HEK293T (cell line): ENCODE measurements at regions not wholly inside any gene's neighbourhood (a gene's known extent, or its start where the extent isn't known, plus 50 kb on each side); places are given as distances from the start of the nearest gene placed in this dataset.

Experiments
- BHLHE40 ChIP-seq: fragments of 450-650 bp; IDR thresholded peaks from 2 replicates; pipeline ENCODE4 v1.6.1; 2016; ENCODE audit warnings: mild to moderate bottlenecking, moderate library complexity, borderline replicate concordance
- NFRKB ChIP-seq: fragments of 450-650 bp; IDR thresholded peaks from 2 replicates; pipeline ENCODE4 v1.6.1; 2016; ENCODE audit warnings: mild to moderate bottlenecking, moderate library complexity
- SP1 ChIP-seq: fragments of 450-650 bp; IDR thresholded peaks from 2 replicates; pipeline ENCODE4 v1.6.1; 2017
- SUZ12 ChIP-seq: fragments of 450-650 bp; IDR thresholded peaks from 2 replicates; pipeline ENCODE4 v1.6.1; 2016; ENCODE audit warnings: mild to moderate bottlenecking
- TARDBP ChIP-seq: fragments of 450-650 bp; IDR thresholded peaks from 2 replicates; pipeline ENCODE4 v1.6.1; 2016
- ZNF384 ChIP-seq: fragments of 450-650 bp; IDR thresholded peaks from 2 replicates; pipeline ENCODE4 v1.6.1; 2016

DNA sequence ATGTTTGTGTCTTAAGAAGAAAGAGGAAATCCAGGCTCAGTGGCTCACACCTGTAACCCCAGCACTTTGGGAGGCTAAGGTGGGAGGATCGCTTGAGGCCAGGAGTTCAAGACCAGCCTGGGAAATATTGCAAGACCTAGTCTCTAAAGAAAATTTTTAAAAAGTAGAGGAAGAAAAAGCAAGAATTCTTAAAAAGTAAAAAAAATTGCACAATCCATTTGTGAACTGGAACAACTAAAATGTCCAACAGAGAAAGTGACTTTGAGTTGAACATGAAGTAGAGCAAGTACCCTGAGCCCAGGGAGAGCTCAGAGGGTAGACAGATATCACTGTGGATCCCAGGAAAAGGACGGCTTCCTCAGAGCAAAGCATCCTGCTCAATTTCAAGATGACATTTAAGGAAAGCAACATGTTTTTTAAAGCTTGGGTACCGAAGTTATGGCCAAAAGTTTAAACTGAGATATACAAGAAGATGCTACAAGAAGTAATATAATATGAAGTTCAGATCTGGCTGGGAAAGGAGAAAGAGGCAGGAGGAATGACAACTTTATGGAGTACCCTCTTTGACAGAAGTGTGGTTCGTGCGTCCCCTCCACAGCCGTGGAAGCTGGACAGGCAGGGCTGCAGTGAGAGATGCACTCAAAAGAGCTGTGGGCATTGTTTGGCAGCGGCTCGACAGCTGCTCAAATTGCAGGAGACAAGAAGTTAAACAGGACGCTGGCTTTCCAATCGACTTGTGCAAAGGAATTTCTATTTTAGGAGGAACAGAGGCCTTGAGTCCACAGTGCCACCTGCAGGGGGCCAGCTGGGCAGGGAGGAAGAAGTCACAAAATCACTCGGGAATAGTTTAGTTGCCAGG is 201.3 kb downstream of the JCAD start:
- TF ChIP-seq TARDBP (no peak), SP1 (no peak), NFRKB (no peak), ZNF384 (no peak), BHLHE40 (no peak), SUZ12 (no peak)
